ENCODE measurements at regions not wholly inside any gene's neighbourhood (a gene's known extent, or its start where the extent isn't known, plus 50 kb on each side); places are given as distances from the start of the nearest gene placed in this dataset.

DNA sequence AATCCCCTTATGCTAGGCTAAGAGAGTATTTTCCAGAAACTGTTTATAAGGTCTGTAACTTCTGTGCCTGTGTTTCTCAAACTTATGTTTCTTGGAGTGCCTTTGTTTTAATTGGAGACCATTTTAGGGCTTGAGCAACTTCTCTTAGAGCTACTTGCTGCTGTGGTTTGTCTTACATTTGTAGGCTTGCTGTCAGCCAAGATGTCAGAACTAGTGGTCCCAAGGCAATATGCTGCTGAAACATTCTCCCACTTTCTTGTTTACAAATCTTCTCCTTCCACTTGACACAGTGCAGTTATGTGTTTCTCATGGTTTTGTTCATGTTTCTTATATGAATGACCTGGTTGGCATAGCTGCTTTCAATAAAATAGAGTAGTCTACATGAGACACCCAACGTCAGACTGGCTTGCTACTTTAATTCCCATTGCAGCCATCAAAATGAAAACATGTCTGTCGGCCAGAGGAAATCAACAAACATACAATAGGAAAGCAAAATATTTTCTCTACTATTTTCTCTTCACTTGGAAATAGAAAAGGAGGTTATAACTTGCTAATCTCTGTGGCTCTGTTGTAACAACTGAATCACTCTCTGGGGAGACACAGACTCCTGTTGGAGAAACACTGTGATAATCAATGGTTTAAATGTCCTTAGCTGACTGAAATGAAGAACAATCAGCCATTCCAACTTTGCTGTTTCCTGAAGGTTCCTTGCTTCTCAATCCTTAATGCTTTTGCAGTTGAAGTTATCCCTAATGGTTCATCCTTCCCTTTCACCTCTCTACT lies 426.4 kb downstream of the PDGFC start:
- no peaks in the 10 kb centered on the region for H3K27me3 ChIP-seq (ENCODE audit: control insufficient read depth, insufficient read depth)
- no peaks in the 10 kb centered on the region for H3K9me3 ChIP-seq (ENCODE audit: control insufficient read depth, low read length)
- intact Hi-C loops (cut with DNase I): no loop called here
- no peak for DNase-seq
- H3K4me1 ChIP-seq (ENCODE audit: control insufficient read depth, insufficient read depth, low read length): no peaks in the 10 kb centered on the region
- WGBS: 42% methylated on average over 2 of the region's 2 CpGs
- H3K4me3 ChIP-seq (ENCODE audit: low read length): no peak overlapping the region
- peak; percentile 78 to 93 for ATAC-seq
- H3K27ac ChIP-seq (ENCODE audit: low read length): peak overlapping the region; percentile 17

DNA sequence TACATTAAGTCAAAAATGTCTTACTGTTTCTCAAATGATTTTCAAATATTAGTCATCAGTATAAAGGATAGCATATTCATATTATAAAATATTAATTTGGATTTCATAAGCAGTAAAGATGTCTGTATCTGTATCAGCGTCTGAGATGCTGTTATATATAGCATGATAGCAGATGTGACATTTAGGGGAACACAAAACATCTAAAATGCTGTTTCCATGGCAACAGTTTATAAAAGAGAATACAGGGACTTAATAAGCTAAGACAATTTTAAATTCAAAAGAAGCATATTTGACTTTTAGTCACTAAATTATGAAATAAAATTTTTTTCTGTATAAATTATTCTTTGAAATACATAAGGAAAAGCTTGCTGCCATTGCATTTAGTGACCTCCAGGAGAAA lies 432.2 kb downstream of the PDGFC start:
- no peaks in the 10 kb centered on the region for H3K4me1 ChIP-seq (ENCODE audit: control insufficient read depth, insufficient read depth, low read length)
- no peaks in the 10 kb centered on the region for H3K27me3 ChIP-seq (ENCODE audit: control insufficient read depth, insufficient read depth)
- H3K27ac ChIP-seq (ENCODE audit: low read length): no peak overlapping the region
- intact Hi-C loops (cut with DNase I): no loop called here
- H3K4me3 ChIP-seq (ENCODE audit: low read length): no peak overlapping the region
- DNase-seq: no peak
- 74% methylated on average over 1 of the region's 1 CpG for WGBS
- H3K9me3 ChIP-seq (ENCODE audit: control insufficient read depth, low read length): no peaks in the 10 kb centered on the region
- ATAC-seq: no peak

DNA sequence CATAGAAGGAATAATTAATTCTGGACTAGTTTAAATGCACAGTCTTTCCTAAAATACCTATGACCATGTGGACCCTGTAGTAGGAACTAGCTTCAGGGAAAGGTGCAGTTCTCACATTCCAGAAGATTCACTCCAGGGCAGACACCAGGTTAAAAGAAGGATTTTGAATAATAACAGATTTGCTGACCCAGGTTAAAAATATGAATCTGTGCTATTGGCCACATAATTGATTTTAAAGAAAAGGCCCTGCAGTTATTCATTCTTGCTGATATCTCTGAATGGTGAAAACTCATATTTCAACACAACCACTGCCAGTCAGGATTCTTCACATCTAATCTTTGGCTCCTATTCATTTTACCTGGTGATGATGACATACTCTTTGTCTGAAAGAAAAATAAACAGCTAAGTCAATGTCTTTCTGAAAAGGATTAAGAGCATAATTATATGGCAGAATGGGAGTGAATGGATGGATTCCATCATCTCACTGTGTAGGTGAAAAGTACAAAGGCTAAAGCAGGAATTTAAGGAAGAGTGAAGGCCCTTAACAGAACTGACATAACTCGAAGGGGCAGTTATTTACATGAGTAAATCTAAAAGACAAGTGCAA lies 432.8 kb downstream of the PDGFC start:
- DNase-seq (no peak), ATAC-seq (no peak)
- Histone ChIP-seq H3K9me3 (ENCODE audit: control insufficient read depth, low read length) (no peaks in the 10 kb centered on the region), H3K4me1 (ENCODE audit: control insufficient read depth, insufficient read depth, low read length) (no peaks in the 10 kb centered on the region), H3K4me3 (ENCODE audit: low read length) (no peak overlapping the region), H3K27me3 (ENCODE audit: control insufficient read depth, insufficient read depth) (no peaks in the 10 kb centered on the region), H3K27ac (ENCODE audit: low read length) (no peak overlapping the region)
- intact Hi-C loops (cut with DNase I): no loop called here
- 80% methylated on average over 1 of the region's 1 CpG for WGBS

DNA sequence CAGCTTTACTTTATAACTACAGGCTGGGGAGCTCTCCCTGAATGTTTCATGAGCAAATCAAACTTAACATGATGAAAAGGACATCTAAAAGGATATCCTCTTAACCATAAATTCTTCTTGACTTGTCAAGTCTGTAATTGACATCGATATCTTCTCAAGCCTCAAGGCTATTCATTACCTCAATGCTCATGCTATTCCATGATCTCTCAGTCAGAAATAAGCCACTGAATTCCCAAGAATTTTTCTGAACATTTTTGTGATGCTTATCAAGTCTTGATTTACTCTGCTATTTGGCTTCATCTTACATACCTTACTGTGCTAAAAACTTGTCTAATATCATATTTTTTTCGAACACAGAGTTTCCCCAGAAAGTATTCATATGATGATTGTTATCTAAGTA lies 433.4 kb downstream of the PDGFC start:
- WGBS: 75% methylated on average over 2 of the region's 2 CpGs
- H3K27ac ChIP-seq (ENCODE audit: low read length): no peak overlapping the region
- no peak for DNase-seq
- ATAC-seq: no peak
- H3K4me3 ChIP-seq (ENCODE audit: low read length): no peak overlapping the region
- H3K9me3 ChIP-seq (ENCODE audit: control insufficient read depth, low read length): no peaks in the 10 kb centered on the region
- H3K27me3 ChIP-seq (ENCODE audit: control insufficient read depth, insufficient read depth): no peaks in the 10 kb centered on the region
- intact Hi-C loops (cut with DNase I): no loop called here
- no peaks in the 10 kb centered on the region for H3K4me1 ChIP-seq (ENCODE audit: control insufficient read depth, insufficient read depth, low read length)

GRCh38 chr4:156537286-156537685 lies 434.3 kb downstream of the PDGFC start:
- no peaks in the 10 kb centered on the region for H3K9me3 ChIP-seq (ENCODE audit: control insufficient read depth, low read length)
- H3K4me1 ChIP-seq (ENCODE audit: control insufficient read depth, insufficient read depth, low read length): no peaks in the 10 kb centered on the region
- DNase-seq: no peak
- H3K4me3 ChIP-seq (ENCODE audit: low read length): no peak overlapping the region
- intact Hi-C loops (cut with DNase I): no loop called here
- no peaks in the 10 kb centered on the region for H3K27me3 ChIP-seq (ENCODE audit: control insufficient read depth, insufficient read depth)
- no peak overlapping the region for H3K27ac ChIP-seq (ENCODE audit: low read length)
- no peak for ATAC-seq

DNA sequence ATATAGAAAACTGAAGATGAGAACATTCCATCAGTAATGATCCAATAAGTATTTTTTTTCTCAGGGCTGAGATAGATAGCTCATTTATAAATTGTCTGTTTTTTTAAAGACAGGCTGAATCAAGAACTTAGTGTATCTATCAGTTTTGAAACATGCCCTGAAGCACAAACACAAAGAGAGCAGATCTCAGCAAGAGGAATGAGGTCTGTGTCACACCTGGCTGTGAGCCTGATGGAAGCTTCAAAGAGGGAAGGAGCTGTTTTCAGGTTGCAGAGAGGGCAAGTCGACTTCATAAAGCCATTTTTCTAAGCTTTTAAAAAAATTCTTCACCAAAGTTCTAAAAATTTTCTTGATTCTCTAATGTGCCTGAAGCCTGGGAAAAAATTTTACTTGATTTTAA lies 434.9 kb downstream of the PDGFC start:
- 67% methylated on average over 1 of the region's 1 CpG for WGBS
- Histone ChIP-seq H3K4me3 (ENCODE audit: low read length) (no peak overlapping the region), H3K4me1 (ENCODE audit: control insufficient read depth, insufficient read depth, low read length) (no peaks in the 10 kb centered on the region), H3K9me3 (ENCODE audit: control insufficient read depth, low read length) (no peaks in the 10 kb centered on the region), H3K27ac (ENCODE audit: low read length) (no peak overlapping the region), H3K27me3 (ENCODE audit: control insufficient read depth, insufficient read depth) (no peaks in the 10 kb centered on the region)
- ATAC-seq: no peak
- DNase-seq: no peak
- intact Hi-C loops (cut with DNase I): no loop called here

GRCh38 chr4:156534205-156534604 lies 437.4 kb downstream of the PDGFC start:
- H3K4me3 ChIP-seq (ENCODE audit: low read length): no peak overlapping the region
- ATAC-seq (no peak), DNase-seq (no peak)
- intact Hi-C loops (cut with DNase I): no loop called here
- H3K4me1 ChIP-seq (ENCODE audit: control insufficient read depth, insufficient read depth, low read length): no peaks in the 10 kb centered on the region
- no peaks in the 10 kb centered on the region for H3K27me3 ChIP-seq (ENCODE audit: control insufficient read depth, insufficient read depth)
- WGBS: 93% methylated on average over 2 of the region's 2 CpGs
- H3K9me3 ChIP-seq (ENCODE audit: control insufficient read depth, low read length): no peaks in the 10 kb centered on the region
- no peak overlapping the region for H3K27ac ChIP-seq (ENCODE audit: low read length)

- DNase-seq (no peak), ATAC-seq (no peak)
- H3K27me3 ChIP-seq (ENCODE audit: control insufficient read depth, insufficient read depth): no peaks in the 10 kb centered on the region
- intact Hi-C loops (cut with DNase I): no loop called here
- no peak overlapping the region for H3K27ac ChIP-seq (ENCODE audit: low read length)
- H3K4me3 ChIP-seq (ENCODE audit: low read length): no peak overlapping the region
- no peaks in the 10 kb centered on the region for H3K4me1 ChIP-seq (ENCODE audit: control insufficient read depth, insufficient read depth, low read length)
- 66% methylated on average over 3 of the region's 3 CpGs for WGBS
- H3K9me3 ChIP-seq (ENCODE audit: control insufficient read depth, low read length): no peaks in the 10 kb centered on the region
Observed at GRCh38 chr4:156528216-156528615, 443.4 kb downstream of the PDGFC start.

DNA sequence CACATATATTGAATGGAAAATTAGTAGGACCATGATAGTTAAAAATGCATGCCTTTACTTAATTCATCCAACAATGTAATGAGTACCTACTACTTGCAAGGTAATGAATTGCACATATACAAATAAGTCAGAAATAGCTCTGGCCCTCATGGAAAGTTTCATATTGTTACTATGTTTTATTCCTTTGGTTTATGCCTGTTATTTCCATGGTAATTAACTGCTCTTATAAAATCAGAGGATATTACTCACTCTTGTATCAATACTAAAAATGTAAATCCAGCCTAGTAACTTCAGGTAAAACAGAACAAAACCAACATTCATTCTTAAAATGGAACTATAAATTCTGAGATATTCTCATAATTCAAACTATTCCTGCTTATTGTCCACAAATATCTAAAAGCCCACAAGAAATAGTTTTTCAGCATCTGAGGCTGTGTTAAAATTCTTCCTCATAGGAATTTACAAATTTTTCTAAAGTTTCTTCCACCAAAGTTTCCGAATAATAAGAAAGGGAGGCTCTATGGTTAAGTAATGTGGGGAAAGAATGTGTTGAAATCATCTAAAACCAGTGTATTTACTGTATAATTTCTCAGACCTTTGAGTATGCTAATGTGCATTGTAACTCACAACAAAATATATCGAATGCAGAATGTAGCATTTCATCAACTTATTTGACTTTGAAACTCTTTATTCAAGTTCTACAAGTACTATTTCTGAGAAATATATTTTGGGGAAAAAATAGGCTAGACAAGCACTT lies 444.2 kb downstream of the PDGFC start:
- intact Hi-C loops (cut with DNase I): no loop called here
- Histone ChIP-seq H3K9me3 (ENCODE audit: control insufficient read depth, low read length) (no peaks in the 10 kb centered on the region), H3K4me3 (ENCODE audit: low read length) (no peak overlapping the region), H3K27ac (ENCODE audit: low read length) (no peak overlapping the region), H3K27me3 (ENCODE audit: control insufficient read depth, insufficient read depth) (no peaks in the 10 kb centered on the region), H3K4me1 (ENCODE audit: control insufficient read depth, insufficient read depth, low read length) (no peaks in the 10 kb centered on the region)
- no peak for ATAC-seq
- WGBS: 88% methylated on average over 2 of the region's 2 CpGs
- DNase-seq: no peak

DNA sequence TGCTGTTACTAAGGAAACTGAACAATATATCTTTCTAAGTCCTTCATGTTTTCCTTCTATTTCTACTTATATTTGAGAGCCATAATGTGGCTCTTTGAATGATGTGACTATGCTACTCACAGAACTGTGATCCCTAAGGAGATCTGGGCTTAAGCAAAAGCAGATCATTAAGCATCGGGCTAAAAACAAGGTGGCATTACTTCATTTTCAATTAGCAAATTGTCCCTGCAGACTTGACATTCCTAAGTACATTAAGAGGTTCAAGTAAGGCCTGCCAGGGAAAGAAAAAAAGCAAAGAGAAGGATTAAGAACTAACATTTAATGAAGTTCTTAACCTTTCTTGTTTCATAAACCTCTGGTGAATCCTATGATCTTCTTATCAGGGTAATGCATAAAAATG lies 447.6 kb downstream of the PDGFC start:
- Histone ChIP-seq H3K4me3 (ENCODE audit: low read length) (no peak overlapping the region), H3K4me1 (ENCODE audit: control insufficient read depth, insufficient read depth, low read length) (no peaks in the 10 kb centered on the region), H3K27ac (ENCODE audit: low read length) (no peak overlapping the region), H3K9me3 (ENCODE audit: control insufficient read depth, low read length) (no peaks in the 10 kb centered on the region), H3K27me3 (ENCODE audit: control insufficient read depth, insufficient read depth) (no peaks in the 10 kb centered on the region)
- intact Hi-C loops (cut with DNase I): no loop called here
- ATAC-seq: no peak
- DNase-seq: no peak
- whole genome bisulfite sequencing: 88% methylated on average over 1 of the region's 1 CpG

GRCh38 chr4:156523492-156523891 lies 448.1 kb downstream of the PDGFC start:
- Histone ChIP-seq H3K4me1 (ENCODE audit: control insufficient read depth, insufficient read depth, low read length) (no peaks in the 10 kb centered on the region), H3K27ac (ENCODE audit: low read length) (no peak overlapping the region), H3K27me3 (ENCODE audit: control insufficient read depth, insufficient read depth) (no peaks in the 10 kb centered on the region), H3K4me3 (ENCODE audit: low read length) (no peak overlapping the region), H3K9me3 (ENCODE audit: control insufficient read depth, low read length) (no peaks in the 10 kb centered on the region)
- ATAC-seq (no peak), DNase-seq (no peak)
- 85% methylated on average over 3 of the region's 3 CpGs for WGBS
- intact Hi-C loops (cut with DNase I): no loop called here

All from right cardiac atrium (tissue), 5 donors.